GM12892 (cell line): ENCODE measurements at regions not wholly inside any gene's neighbourhood (a gene's known extent, or its start where the extent isn't known, plus 50 kb on each side); places are given as distances from the start of the nearest gene placed in this dataset.

Experiments used
- POLR2A ChIP-seq: IDR thresholded peaks from 2 replicates; pipeline ENCODE4 v1.6.1; 2011; ENCODE audit warnings: low read depth, low read length, control low read depth
- POLR2AphosphoS5 ChIP-seq: IDR thresholded peaks from 2 replicates; pipeline ENCODE4 v1.6.1; 2011; ENCODE audit warnings: low read depth, low read length, control low read depth

- TF ChIP-seq POLR2AphosphoS5: no peak
- TF ChIP-seq POLR2A: no peak
Observed at GRCh38 chr5:30337084-30337573, 856.4 kb upstream of the CDH6 start.
